ENCODE measurements at regions not wholly inside any gene's neighbourhood (a gene's known extent, or its start where the extent isn't known, plus 50 kb on each side); places are given as distances from the start of the nearest gene placed in this dataset.

- Histone ChIP-seq H3K4me1 (ENCODE audit: low read depth) (no peaks in the 10 kb centered on the region), H3K4me3 (no peak overlapping the region), H3K9me3 (no peaks in the 10 kb centered on the region), H3K36me3 (ENCODE audit: low read depth) (no peaks in the 10 kb centered on the region)
- DNase-seq (no peak), ATAC-seq (no peak)
- intact Hi-C loops (cut with DNase I, micrococcal nuclease): no loop called here
- TF ChIP-seq CTCF (IDR thresholded peaks at IDR 0.05): no peak
Measured at GRCh38 chrX:43238461-43238945, 417.6 kb upstream of the MAOA start.

DNA sequence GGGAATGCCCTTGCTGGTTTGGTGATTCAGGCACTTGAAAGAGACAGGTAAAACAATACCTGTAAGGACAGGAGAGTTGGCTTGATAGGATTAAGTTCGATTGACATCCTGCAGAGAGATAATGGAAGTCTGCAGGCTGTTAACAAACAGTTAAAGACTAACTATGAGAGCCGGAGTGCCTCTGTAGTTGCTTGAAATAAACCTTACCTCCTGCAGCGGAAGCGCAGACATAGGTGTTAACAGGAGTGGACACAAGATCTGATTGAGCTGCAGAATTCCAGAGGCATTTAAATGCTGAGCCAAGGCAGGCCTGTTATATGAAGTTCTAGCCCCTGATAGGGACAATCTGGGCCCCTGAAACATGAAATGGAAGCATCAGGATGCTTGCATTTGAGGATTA is 416.7 kb upstream of the MAOA start:
- Histone ChIP-seq H3K9me3 (no peaks in the 10 kb centered on the region), H3K4me1 (ENCODE audit: low read depth) (no peaks in the 10 kb centered on the region), H3K36me3 (ENCODE audit: low read depth) (no peaks in the 10 kb centered on the region), H3K4me3 (no peak overlapping the region)
- no peak for TF ChIP-seq CTCF (IDR thresholded peaks at IDR 0.05)
- DNase-seq (no peak), ATAC-seq (no peak)
- intact Hi-C loops (cut with DNase I, micrococcal nuclease): no loop called here

DNA sequence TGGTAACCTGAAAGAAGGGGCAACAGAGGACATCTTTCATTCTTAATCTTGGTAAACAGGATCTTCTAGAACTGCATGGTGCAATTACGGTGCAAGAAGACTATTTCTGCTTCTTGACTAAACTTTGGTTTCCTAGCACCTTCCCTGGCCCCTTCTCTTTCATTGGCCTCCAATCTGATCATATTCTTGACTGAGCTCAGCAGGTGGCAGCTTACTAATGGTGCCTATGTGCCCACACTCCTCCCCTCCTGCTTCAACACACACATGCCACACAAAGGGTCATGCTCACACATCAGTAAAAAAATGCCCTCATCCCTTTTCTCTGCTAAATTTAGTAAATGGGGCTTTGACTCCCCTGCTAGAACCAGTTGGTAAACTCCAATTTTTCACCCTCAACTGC is 400.5 kb upstream of the MAOA start:
- no peak for DNase-seq
- Histone ChIP-seq H3K4me1 (ENCODE audit: low read depth) (no peaks in the 10 kb centered on the region), H3K36me3 (ENCODE audit: low read depth) (no peaks in the 10 kb centered on the region), H3K9me3 (no peaks in the 10 kb centered on the region), H3K4me3 (no peak overlapping the region)
- intact Hi-C loops (cut with DNase I, micrococcal nuclease): no loop called here
- ATAC-seq: no peak
- TF ChIP-seq CTCF (IDR thresholded peaks at IDR 0.05): no peak

- intact Hi-C loops (cut with DNase I, micrococcal nuclease): no loop called here
Measured at GRCh38 chrX:43266487-43266886, 389.6 kb upstream of the MAOA start.

DNA sequence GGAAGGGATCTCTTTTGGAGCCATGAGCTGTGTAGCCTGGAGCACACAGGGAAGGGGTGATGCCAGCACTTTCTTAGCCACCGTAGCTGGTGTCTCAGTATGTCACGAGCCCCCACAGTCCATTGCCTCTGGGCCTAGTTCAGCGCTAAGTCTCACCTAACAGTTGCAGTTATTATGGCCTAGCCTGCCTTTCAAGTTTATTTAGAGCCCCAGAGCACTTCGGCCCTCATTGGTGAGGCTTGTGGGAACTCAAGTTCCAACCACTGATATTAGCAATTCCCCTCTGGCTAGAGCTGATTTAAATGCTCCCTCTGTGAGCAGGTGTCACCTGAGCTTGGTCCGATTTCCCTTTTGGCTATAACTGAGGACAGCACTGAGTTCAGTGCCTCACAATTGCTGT is 388.4 kb upstream of the MAOA start:
- Histone ChIP-seq H3K9me3 (no peaks in the 10 kb centered on the region), H3K4me1 (ENCODE audit: low read depth) (no peaks in the 10 kb centered on the region), H3K36me3 (ENCODE audit: low read depth) (no peaks in the 10 kb centered on the region), H3K4me3 (no peak overlapping the region)
- DNase-seq (no peak), ATAC-seq (no peak)
- intact Hi-C loops (cut with DNase I, micrococcal nuclease): no loop called here
- no peak for TF ChIP-seq CTCF (IDR thresholded peaks at IDR 0.05)

More at GRCh38 chrX:43266487-43266886, 389.6 kb upstream of the MAOA start:
- no peak for TF ChIP-seq CTCF (IDR thresholded peaks at IDR 0.05)
- Histone ChIP-seq H3K9me3 (no peaks in the 10 kb centered on the region), H3K4me1 (ENCODE audit: low read depth) (no peaks in the 10 kb centered on the region), H3K36me3 (ENCODE audit: low read depth) (no peaks in the 10 kb centered on the region), H3K4me3 (no peak overlapping the region)
- DNase-seq (no peak), ATAC-seq (no peak)

- Histone ChIP-seq H3K4me3 (no peak overlapping the region), H3K4me1 (ENCODE audit: low read depth) (no peaks in the 10 kb centered on the region), H3K36me3 (ENCODE audit: low read depth) (no peaks in the 10 kb centered on the region), H3K9me3 (no peaks in the 10 kb centered on the region)
- intact Hi-C loops (cut with DNase I, micrococcal nuclease): no loop called here
- ATAC-seq (no peak), DNase-seq (no peak)
- no peak for TF ChIP-seq CTCF (IDR thresholded peaks at IDR 0.05)
Measured at GRCh38 chrX:43269201-43269600, 386.9 kb upstream of the MAOA start.

All from mucosa of descending colon (tissue), 3 donors.